GM19372 (cell line): ENCODE measurements at regions not wholly inside any gene's neighbourhood (a gene's known extent, or its start where the extent isn't known, plus 50 kb on each side); places are given as distances from the start of the nearest gene placed in this dataset.
A peak's percentile ranks its signal among the peaks of the same experiment; 100 is the strongest.

ENCODE experiments used
- ATAC-seq: cut with Tn5 transposase; IDR thresholded peaks from one replicate; pipeline ENCODE4 v1.9.1; 2021; ENCODE audit warnings: mild to moderate bottlenecking, low read depth, moderate library complexity; ENCODE audit not compliant: unreplicated experiment

DNA sequence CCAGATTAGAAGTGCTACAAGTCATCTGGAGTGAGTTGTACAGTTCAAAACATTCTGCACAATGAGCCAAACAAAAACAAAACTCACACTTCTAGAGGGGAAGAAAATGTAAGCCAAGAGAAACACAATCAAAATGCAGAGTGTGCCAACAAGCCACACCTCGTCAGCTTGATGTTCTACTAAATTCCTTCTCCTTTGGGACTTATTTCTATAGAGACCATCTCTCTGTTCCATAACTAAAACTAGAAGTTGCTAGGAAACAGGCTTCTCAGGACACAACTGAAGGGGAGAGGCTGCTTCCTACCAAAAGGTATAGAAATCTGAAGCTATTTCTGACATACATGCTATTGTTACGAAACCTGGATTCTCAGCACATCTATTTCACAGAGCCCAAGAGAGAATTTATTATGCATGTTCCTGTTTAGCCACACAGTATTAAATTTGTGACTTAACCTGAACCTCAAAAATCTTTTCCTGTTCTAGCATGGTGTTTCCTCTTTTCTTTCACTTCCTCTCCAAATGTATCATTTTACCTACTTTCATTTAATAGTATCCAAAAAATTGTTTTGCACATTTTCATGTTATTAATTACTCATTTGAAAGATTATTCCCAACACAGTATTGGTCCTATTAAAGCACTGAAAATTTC is 211.4 kb upstream of the CCDC150 start:
- ATAC-seq, result no peak

DNA sequence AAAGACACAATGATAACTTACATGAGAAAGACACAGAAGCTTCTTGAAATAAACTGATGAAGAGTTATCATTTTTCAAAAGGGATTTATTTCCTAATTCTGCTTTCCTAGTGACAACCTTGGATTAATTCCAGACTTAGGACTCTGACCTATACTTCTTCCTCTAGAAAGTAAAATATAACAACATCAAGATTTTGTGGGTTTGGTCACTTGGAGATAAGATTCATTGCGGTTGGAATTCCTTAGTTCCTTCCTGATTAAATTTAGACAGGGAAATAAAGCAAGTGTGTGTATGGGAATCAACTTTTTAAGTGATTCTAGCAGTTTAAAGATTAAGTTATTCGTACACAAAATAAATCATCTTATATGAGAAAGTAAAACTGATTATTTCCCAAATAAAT is 208.4 kb upstream of the CCDC150 start:
- no peak for ATAC-seq

DNA sequence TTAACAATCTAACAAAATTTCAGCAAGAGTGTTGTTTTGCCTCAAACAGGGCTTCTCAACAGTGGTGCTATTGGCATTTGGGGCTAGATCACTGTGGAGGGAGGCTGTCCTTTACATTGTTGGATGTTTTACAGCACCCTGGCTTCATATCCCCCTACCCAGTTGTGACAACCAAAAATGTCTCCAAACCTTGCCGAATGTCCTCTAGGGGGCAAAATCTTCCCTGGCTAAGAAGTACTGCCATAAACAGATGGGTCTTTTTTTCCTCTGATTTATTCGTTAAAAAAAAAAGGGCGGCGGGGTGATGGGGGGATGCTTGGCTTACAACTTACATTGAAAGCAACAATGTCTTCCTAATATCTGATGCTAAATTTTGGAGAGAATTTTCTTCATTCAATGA is 207.6 kb upstream of the CCDC150 start:
- ATAC-seq, result no peak

DNA sequence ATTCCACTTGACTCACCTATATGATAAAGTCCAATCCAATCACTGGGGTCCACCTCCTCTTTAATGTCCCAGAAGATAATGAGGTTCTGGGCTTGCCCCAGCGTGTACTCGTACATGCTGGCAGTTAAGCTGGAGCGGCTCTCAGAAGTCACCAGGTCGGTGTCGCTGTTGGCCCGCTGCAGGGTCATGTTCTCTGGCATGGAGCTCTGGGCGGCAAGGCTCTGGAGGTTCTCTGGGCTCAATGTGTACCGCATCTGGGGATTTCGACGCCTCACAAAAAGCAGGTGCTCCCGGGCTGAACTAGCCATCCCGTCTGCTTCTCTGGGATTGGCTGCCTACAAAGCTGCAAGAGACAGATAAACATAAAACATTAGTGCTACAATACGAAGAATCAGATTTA is 206.4 kb upstream of the CCDC150 start:
- no peak for ATAC-seq

DNA sequence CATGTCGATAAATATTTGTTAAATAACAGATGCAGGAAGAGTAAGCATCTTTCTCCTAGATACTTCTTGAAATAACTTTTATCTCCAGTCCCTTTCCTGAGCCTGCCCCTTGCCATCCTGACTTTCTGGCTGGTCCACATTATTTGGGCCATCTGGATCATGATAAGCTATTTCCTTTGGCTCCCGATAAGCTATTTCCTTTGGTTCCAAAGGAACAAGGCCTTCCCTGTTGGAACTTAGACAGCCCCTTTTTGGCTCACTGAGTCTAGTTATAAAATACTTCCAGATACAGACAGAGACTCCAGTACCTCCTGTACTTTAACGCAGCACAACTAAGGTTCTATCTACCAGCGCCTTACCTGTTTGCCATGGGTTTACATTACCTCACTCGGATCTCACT is 205.3 kb upstream of the CCDC150 start:
- no peak for ATAC-seq

DNA sequence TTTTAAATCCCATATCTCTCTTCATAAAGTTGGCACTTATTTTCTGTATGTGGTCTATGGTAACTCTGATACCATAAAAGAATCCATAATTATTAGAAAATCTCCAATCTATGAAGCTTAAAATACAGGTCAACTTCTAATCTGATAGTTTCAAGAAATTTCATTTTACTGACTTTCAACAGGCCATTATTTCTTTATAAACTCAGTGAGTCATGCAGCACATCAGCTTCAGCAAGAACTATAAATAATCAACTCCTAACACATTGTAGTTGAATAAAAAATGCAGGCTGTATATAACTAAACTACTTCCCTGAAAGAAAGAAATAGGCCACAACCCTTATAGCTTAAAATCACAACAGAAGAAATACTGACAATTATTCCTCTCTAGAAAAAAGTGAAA is 204.3 kb upstream of the CCDC150 start:
- no peak for ATAC-seq

DNA sequence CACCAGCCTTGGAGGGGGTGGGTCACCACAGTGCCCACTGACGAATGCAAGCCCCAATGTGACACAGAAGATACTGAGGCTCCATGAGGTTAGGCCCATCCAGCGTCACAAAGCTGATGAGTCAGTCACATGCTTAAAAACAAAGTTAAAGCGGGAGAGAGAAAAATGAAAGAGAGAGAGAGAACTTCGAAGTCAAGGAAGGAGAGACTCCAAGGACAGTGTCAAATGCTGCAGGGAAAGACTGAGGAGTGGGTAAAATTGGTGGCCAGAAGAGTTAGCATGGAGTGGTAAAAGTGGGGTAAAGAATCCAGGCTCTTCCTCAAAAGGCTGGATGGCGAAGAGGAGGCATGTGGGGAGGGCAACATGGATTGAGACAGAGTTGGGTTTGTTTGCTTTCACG is 201.9 kb upstream of the CCDC150 start:
- ATAC-seq, result no peak

DNA sequence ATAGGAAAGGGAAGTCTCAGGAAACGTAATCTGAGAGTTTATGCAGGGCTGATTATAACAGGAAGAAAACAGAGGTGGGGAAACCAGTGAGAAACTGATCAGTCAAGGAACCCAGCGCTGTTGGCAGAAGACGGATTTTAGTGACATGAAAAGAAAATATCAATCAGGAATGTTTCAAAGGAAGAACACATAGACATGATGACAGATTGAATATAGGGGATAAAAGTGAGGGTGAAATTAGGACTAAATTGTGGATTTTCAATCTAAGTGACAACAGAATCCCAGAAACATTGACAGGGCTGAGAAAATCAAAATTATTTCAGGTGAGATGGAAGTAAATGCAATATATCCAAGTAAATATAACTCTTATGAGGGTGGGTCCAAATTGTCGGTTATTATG is 199.8 kb upstream of the CCDC150 start:
- ATAC-seq, result no peak

DNA sequence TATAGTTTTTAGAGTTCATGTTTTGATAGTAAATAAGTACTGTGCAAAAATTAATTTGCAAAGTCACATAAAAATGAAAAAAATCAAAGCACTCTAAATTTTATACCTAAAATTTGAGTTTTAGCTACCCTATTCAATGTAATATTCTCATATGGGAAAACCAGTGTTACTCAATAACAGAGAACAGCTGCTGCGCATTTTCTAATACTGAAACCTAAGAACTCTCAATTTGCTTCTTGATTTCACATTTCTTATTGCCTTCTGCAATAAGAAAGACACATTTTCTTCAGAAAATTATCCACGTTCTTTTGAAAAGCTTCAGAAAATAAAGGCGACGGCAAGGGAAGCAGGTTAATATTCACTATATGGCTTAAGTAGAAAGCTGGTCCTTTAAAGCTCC is 199.1 kb upstream of the CCDC150 start:
- peak; percentile 46 for ATAC-seq

DNA sequence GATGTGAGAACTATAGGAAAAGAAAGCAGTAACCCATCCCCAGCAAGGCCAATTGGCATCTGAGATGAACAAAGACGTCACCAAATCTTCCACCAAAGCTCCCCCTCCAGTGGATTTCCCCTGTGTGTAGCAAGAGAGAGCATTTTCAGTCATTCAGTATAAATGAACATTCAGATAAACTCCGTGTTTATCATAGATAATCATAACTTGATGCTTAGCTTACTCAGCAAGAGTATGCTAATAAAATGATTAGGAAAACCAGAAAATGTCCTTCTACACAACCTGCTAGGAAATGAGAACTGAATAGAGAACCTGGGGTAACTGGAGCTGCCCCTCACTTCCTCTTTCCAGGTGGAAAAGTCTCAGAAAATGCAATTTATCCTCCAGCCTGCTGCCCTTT is 198.0 kb upstream of the CCDC150 start:
- no peak for ATAC-seq

DNA sequence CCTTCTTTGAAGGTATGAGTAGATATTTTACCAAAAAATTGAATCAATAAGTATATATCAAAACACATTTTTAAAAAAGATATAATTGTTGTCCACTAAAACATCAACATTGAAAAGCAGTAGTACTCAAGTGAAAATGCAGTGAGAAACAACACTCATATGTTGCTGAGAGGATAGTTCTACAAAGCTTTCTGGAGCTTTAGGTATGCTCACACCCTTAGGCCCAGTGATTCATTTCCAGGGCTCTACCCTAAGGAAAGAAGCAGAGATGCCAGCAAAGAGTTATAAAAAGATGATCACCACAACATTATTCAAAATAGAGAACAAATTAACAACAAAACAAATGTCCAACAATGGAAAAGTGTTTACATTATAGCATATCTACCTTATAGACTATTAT is 197.3 kb upstream of the CCDC150 start:
- no peak for ATAC-seq

DNA sequence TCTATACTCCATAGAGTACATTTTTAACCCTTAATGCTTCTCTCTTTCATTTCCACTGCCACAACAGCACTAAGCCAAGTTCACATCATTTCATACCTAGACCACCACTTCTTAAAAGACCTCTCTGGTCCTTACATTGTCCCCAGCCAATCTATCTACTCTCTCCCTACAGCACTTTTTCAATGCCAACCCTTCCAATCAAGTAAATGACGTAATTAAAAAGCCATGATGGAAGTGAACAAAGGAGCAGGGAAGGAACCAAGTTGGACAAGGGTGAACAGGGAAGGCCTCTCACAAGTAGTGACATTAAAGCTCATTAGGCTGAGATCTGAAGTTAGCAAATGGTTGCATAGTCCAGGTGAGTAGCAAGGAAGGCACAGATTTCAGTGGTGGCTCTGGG is 195.1 kb upstream of the CCDC150 start:
- ATAC-seq, result no peak

DNA sequence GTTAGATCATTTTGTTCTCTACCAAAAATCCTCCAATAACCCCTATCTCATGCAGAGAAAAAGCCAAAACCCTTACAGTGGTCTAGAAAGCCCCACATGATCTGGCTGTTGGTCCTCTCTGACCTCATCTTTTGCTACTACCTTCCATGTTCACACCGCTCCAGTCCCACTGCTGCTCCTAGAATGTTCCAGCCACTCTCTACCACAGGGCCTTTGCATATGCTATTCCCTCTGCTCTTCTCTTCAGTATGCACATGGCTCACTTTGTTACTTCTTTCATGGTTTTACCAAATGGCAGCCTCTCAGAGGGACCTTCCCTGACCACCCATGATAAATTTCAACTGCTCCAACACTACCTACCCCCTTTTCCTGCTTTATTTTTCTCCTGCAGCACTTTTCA is 193.5 kb upstream of the CCDC150 start:
- no peak for ATAC-seq

DNA sequence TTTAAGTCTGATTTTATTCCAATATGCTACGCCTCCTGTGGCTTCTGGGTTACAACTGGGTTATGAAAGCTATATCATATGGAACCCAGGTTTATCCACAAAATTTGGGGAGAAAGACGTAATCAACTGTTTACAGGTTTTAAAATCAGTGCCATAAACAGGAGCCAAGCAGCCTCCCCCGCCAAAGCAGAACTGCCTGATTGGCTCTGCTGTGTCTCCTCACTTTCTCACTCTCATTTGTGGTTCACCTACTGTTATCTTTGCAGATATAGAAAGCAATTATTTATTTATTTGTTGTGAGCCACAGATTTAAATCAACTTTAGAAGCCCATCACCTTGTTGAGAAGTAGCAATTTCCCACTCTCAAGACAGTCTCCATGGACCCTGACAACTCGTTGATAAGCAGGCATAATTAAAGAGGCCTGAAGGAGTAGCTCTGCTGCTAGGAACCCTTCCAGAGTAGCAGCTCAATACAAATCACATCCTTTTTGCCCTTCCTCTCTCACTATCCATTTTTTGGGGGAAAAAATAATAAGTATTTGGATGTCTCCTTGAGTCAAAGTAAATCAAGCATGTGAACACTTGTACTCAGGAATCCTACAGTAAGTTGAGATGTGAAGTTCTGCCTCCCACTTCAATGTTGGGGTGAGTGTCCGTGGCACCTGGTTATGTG is 191.0 kb upstream of the CCDC150 start:
- ATAC-seq, result no peak

DNA sequence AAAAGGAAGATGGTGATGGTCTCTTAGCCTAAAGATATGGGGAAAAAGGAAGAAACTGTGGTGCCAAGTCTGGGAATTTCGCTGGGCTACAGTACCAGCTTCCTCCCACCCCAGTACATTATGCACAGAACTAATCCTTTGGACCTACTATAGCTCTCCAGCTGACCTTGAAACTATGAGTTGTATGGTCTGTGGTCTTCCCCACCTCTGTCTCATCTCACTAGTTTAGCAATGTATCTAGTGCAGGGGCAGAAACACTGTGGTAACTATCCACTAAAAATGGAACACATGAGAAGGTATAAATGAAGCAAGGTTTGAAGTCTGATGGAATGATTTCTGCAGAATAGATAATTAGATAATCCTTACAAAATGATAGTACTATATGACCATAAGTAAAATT is 190.4 kb upstream of the CCDC150 start:
- ATAC-seq, result peak; percentile 51

DNA sequence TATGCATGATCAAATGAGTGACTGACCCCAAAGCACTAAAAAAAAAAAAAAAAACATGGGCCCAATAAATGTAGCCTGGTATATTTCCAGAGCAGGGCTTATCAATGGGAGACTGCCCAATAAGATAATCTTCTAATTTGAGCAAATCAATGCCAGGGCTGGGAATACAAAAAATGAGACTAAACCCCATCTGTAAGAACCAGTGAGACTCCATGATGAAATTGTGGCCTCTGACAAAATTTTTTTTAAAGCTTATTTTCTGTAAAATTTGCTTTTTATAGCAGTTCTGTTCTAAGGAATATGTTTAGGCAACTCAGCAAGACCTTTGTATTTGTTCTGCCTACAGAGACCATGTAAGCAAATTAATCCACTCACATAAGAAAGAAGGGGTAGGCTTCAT is 186.8 kb upstream of the CCDC150 start:
- no peak for ATAC-seq

DNA sequence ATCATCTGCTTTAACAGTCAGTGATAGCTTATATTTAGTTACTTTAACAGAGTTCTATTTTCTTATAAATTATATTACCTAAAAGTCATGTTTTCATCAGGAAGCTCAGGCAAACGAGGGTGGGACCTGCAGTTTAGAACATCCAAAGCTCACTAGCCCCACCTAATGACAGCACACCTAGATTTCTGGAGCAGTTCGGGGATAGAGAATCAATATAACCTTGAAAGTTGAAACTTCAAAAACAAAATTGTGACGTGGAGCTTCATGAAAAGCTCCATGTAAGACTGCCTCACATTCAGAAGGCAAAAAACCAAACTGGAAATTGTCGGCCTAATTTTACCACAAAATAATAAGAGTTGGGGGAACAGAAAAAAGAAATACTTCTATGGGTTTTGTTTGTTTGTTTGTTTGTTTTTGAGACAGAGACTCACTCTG is 185.9 kb upstream of the CCDC150 start:
- ATAC-seq, result peak; percentile 65

DNA sequence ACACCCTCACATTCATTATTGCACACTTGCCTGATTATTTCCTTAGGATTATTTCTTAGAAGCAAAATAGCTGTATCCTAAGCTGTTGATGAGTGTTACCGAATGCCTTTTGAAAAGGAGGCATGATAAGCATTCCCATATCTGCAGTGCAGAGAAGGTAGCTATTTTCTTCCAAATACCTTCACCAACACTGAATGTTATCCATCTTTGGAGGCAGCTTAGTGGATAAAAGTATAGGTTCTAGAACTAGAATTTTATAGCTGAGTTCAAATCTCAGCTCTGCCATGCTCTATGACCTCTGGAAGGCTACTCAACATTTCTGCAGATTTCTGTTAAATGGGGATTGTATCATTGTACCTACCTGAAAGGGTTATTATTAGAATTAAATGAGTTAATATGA is 185.0 kb upstream of the CCDC150 start:
- ATAC-seq, result no peak

DNA sequence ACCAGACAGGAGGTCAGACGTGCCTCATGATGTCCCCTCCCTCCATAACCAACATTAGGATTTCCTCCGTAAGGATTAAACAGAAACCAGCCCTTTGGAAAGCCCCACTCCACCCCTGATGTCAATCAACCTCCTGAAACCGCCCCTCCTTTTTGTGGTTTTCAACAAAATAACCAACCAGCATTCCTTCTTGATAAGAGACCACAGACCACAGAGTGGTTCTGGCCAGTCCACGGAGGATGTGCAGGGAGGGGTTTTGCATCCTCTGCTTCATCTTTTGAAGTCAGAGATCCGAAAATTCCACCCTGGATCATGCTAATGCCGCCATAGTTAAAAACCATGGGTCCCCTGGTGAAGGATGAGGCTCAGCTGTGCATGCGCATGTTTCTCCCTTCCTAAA is 180.0 kb upstream of the CCDC150 start:
- no peak for ATAC-seq

DNA sequence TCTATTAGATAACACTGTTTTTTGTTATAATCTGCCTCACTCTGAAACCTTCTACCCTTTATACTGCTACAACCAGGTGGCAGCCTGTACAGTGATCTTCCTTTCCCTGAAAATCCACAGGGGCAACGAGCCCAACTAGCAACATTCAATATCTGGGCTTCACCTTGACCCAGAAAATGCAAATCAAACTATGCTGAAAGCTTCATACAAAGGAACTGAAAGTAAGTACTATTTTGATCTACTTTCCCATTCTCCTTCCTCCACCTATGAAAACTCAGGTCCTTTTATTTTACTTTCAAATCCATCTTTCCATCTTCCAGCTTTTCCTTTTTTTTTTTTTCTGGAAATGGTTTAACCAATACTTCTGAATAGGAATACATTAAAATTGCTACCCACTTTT is 175.8 kb upstream of the CCDC150 start:
- no peak for ATAC-seq

DNA sequence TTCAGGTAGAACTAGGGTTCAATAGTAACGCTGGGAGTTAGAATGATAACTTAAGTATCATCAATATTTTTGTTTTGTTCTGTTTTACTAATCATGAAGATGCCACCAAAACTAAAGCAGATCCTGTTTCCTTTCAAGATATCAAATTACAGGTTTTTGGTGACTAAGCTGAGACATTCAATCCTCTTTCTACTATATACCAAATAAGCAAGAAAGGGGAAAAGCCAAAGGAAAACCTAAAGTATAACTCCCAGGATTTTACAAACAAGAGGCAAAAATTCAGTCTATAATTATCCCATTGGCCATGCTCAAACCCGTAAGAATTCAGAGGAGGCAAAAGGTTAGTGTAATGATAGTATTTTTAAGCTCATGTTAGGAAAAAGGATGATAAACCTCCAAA is 175.2 kb upstream of the CCDC150 start:
- ATAC-seq, result no peak

DNA sequence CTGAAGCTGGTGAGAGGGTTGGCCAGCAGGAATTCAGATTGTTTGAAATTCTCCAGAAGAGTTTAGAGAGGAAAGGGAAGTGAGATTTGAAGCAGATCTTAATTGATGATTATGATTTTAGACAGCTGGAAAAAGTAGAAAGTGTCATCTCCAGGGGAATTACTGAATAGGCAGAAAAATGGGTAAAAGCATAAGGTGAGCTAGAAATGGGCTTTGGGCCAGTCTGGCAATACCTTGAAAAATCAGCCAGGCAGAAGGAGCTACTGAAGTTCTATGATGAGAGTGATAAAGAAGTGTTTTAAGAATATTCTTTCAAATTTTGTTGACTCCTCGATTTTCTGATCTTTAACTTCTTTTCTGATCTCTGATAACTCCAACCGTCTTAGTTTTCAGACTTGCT is 172.9 kb upstream of the CCDC150 start:
- ATAC-seq, result no peak

DNA sequence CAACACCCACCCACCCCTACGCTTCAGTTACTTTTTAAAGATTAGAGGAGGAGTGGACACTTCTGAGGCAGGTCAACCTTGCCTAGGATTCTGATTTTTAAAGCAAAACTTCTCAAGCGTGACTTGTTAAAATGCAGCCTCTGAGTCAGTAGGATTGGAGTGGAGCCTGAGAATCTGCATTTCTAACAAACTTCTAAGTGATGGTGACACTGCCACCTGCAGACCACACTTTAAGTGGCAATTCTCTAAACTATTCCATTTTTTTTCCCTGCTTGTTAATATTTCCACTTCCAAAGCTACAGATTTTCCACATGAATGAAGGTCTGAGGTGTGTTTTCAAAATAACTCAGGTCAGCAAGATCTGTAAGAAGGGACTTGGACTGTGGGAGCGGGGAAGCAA is 171.1 kb upstream of the CCDC150 start:
- no peak for ATAC-seq
